Endodermal cell (in vitro differentiated cells): ENCODE measurements at regions not wholly inside any gene's neighbourhood (a gene's known extent, or its start where the extent isn't known, plus 50 kb on each side); places are given as distances from the start of the nearest gene placed in this dataset.

ENCODE experiments used
- DNase-seq: peaks from one replicate; pipeline ENCODE4 v3.0.0-alpha.2; 2017
- H3K27ac ChIP-seq: 2 replicates; pipeline ENCODE4 v1.5.1; 2013; ENCODE audit warnings: mild to moderate bottlenecking, low read depth, low read length, moderate library complexity
- H3K27me3 ChIP-seq: 2 replicates; pipeline ENCODE4 v1.6.1; 2013; ENCODE audit warnings: mild to moderate bottlenecking, low read length, moderate library complexity; ENCODE audit not compliant: insufficient read depth, control insufficient read depth, poor library complexity, severe bottlenecking
- H3K36me3 ChIP-seq: 2 replicates; pipeline ENCODE4 v1.7.0; 2013; ENCODE audit warnings: mild to moderate bottlenecking, low read length, moderate library complexity; ENCODE audit not compliant: control insufficient read depth, insufficient read depth
- H3K4me1 ChIP-seq: one replicate; pipeline ENCODE4 v1.7.0; 2013; ENCODE audit warnings: low read length; ENCODE audit not compliant: control insufficient read depth, insufficient read depth
- H3K4me3 ChIP-seq: 2 replicates; pipeline ENCODE4 v1.5.1; 2013; ENCODE audit warnings: mild to moderate bottlenecking, low read length, moderate library complexity
- H3K9ac ChIP-seq: 2 replicates; pipeline ENCODE4 v1.6.1; 2013; ENCODE audit warnings: mild to moderate bottlenecking, low read length, moderate library complexity; ENCODE audit not compliant: poor library complexity, severe bottlenecking; ENCODE audit errors: extremely low read depth
- H3K9me3 ChIP-seq: 2 replicates; pipeline ENCODE4 v1.6.1; 2013; ENCODE audit warnings: mild to moderate bottlenecking, low read length, moderate library complexity; ENCODE audit not compliant: control insufficient read depth
- H3K27ac Mint-ChIP-seq: 2 replicates; pipeline ENCODE4 v1.8.0; 2020; ENCODE audit warnings: mixed read lengths
- H3K27me3 Mint-ChIP-seq: 2 replicates; pipeline ENCODE4 v1.8.0; 2021; ENCODE audit warnings: mild to moderate bottlenecking, mixed read lengths; ENCODE audit not compliant: insufficient read depth
- H3K36me3 Mint-ChIP-seq: 2 replicates; pipeline ENCODE4 v1.8.0; 2020; ENCODE audit warnings: low read depth, mixed read lengths
- H3K4me1 Mint-ChIP-seq: 2 replicates; pipeline ENCODE4 v1.8.0; 2020; ENCODE audit warnings: mixed read lengths
- H3K4me3 Mint-ChIP-seq: 2 replicates; pipeline ENCODE4 v1.8.0; 2020; ENCODE audit warnings: mild to moderate bottlenecking, moderate library complexity, mixed read lengths
- H3K9me3 Mint-ChIP-seq: 2 replicates; pipeline ENCODE4 v1.8.0; 2020; ENCODE audit warnings: mild to moderate bottlenecking, mixed read lengths
- CTCF ChIP-seq: fragments of 200-600 bp; sonication (generic); conservative IDR thresholded peaks from 2 replicates; pipeline ENCODE4 v1.5.0; 2021; ENCODE audit warnings: antibody characterized with exemption, mild to moderate bottlenecking
- WGBS, 2 experiments: methylation state at CpG; one replicate each; pipeline versions ENCODE4 v1.1.5 to v1.1.7; 2013; ENCODE audit warnings: missing lambda C conversion rate in 2 of 2, mixed read lengths in 1 of 2; ENCODE audit not compliant: insufficient coverage in 1 of 2, insufficient read length in 1 of 2; 5-methylcytosine and 5-hydroxymethylcytosine counted together

DNA sequence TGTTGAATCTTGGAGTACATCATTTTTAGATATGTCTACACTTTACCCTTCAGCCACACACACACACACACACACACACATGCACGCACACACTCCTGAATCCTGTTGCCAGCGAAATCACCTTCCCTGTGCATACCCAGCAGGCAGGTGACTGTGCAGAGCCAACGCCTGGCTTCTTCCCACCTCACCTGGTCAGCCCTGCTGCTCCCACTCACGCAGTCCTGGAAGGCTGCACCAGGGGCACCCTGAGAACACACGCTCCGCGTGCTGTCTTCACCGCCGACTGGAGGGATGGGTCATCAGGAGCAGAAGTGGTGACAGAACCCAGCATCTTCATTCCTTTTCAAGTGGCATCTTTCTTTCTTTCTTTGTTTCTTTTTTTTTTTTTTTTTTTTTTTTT is 94.6 kb downstream of the TBXT start:
- Mint-ChIP-seq H3K36me3 (no peaks in the 10 kb centered on the region), H3K27me3 (peaks cover 11% of the 10 kb centered on the region), H3K9me3 (peaks cover 15% of the 10 kb centered on the region), H3K4me1 (no peaks in the 10 kb centered on the region), H3K4me3 (no peak overlapping the region), H3K27ac (no peak overlapping the region)
- peaks cover under 1% of the 10 kb centered on the region for H3K9me3 ChIP-seq
- no peak for TF ChIP-seq CTCF
- no peak overlapping the region for H3K9ac ChIP-seq
- no peak overlapping the region for H3K4me3 ChIP-seq
- no peak overlapping the region for H3K27ac ChIP-seq
- 98 to 100% methylated on average over 3 to 9 of the region's 9 CpGs for WGBS, 2 experiments
- no peaks in the 10 kb centered on the region for H3K4me1 ChIP-seq
- no peak for DNase-seq
- H3K36me3 ChIP-seq: no peaks in the 10 kb centered on the region
- H3K27me3 ChIP-seq: no peaks in the 10 kb centered on the region

GRCh38 chr6:166068768-166069167 is 98.9 kb downstream of the TBXT start:
- Mint-ChIP-seq H3K4me1 (no peaks in the 10 kb centered on the region), H3K9me3 (peaks cover 25% of the 10 kb centered on the region), H3K4me3 (no peak overlapping the region), H3K36me3 (no peaks in the 10 kb centered on the region), H3K27ac (no peak overlapping the region), H3K27me3 (peaks cover 11% of the 10 kb centered on the region)
- Histone ChIP-seq H3K4me1 (no peaks in the 10 kb centered on the region), H3K27me3 (no peaks in the 10 kb centered on the region), H3K27ac (no peak overlapping the region), H3K9me3 (peaks cover 10% of the 10 kb centered on the region), H3K36me3 (no peaks in the 10 kb centered on the region), H3K9ac (no peak overlapping the region), H3K4me3 (no peak overlapping the region)
- TF ChIP-seq CTCF: no peak
- WGBS, 2 experiments: 50 to 66% methylated on average over 2 to 3 of the region's 3 CpGs
- no peak for DNase-seq

GRCh38 chr6:166058064-166058739 is 109.4 kb downstream of the TBXT start:
- H3K4me3 Mint-ChIP-seq: no peak overlapping the region
- no peak for DNase-seq
- H3K27me3 Mint-ChIP-seq: peaks cover 28% of the 10 kb centered on the region
- no peak overlapping the region for H3K9ac ChIP-seq
- no peaks in the 10 kb centered on the region for H3K36me3 ChIP-seq
- WGBS, 2 experiments: 73 to 75% methylated on average over 7 to 10 of the region's 10 CpGs
- H3K27ac Mint-ChIP-seq: no peak overlapping the region
- no peaks in the 10 kb centered on the region for H3K4me1 ChIP-seq
- TF ChIP-seq CTCF: no peak
- H3K9me3 Mint-ChIP-seq: peaks cover 15% of the 10 kb centered on the region
- H3K36me3 Mint-ChIP-seq: no peaks in the 10 kb centered on the region
- H3K27ac ChIP-seq: no peak overlapping the region
- H3K4me1 Mint-ChIP-seq: peaks cover 7% of the 10 kb centered on the region
- no peak overlapping the region for H3K4me3 ChIP-seq
- no peaks in the 10 kb centered on the region for H3K27me3 ChIP-seq
- peaks cover 14% of the 10 kb centered on the region for H3K9me3 ChIP-seq
